Amygdala (tissue), 56 donors: ENCODE measurements at regions not wholly inside any gene's neighbourhood (a gene's known extent, or its start where the extent isn't known, plus 50 kb on each side); places are given as distances from the start of the nearest gene placed in this dataset.
"Not testable (repeated sequence)": the region's sequence is repeated elsewhere in the genome, so short reads cannot be mapped to it uniquely, and the experiment has no call there.

Experiments used
- DNase-seq, 56 donors: peaks; one replicate each; lab custom pipeline; 2025; lab: John Stamatoyannopoulos, UW

GRCh38 chr17:30594953-30595371 is 117.8 kb downstream of the GOSR1 start:
- not testable (repeated sequence) for DNase-seq

DNA sequence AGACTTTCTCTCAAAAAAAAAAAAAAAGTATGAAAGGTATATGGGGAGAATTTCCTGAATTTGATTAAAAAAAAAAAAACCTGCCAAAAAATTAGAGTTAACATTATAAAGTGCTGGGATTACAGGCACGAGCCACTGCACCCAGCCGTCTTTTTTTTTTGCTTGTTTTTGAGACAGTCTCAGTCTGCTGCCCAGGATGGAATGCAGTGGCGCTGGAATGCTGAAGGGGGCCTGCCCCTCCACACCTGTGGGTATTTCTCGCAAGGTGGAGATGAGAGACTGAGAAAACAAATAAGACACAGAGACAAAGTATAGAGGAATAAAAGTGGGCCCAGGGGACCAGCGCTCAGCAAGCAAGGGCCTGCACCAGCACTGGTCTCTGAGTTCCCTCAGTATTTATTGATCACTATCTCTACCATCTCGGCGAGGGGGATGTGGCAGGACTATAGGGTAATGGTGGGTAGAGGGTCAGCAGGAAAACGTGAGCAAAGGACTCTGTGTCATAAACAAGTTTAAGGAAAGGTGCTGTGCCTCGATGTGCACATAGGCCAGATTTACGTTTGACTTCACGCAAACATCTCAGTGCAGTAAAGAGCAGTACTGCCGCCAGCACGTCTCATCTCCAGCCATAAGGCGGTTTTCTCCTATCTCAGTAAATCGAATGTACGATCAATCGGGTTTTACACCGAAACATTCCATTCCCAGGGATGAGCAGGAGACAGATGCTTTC is 117.2 kb downstream of the GOSR1 start:
- DNase-seq: no peak

DNA sequence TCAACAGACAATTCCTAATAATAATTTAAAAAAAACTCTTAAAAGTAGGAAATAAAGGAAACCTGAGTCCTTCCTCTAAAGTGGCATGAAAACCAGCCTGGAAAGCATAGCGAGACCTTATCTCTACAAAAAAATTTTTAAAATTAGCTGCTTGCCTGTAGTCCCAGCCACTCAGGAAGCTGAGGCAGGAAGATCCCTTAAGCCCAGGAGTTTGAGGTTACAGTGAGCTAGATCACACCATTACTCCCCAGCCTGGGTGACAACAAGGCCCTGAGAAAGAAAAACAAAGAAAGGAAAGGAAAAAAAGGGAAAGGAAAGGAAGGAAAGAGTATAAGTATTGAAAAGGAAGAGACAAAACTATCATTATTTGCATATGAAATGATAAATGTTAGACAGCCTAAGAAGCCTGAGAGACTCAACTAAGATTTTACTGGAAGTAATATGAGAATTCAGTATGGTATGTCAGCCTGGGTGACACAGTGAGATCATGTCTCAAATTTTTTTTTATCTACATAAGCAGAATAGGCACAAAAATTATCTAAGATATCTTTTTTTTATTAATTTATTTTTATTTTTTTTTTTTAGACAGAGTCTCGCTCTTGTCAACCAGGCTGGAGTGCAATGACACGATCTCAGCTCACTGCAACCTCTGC is 113.0 kb downstream of the GOSR1 start:
- no peak for DNase-seq

DNA sequence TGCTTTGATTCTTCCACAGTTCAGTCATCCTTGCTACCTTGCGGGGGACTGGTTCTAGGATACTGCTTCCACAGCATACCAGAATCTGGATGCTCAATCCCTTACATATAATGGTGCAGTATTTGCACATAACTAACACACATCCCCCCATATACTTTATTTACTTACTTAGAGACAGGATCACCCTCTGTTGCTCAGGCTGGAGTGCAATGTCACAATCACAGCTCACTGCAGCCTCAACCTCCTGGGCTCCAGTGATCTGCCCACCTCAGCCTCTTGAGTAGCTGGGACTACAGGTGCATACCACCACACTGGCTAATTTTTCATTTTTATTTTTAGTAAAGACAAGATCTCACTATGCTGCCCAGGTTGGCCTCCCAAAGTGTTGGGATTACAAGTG is 112.2 kb downstream of the GOSR1 start:
- no peak for DNase-seq

DNA sequence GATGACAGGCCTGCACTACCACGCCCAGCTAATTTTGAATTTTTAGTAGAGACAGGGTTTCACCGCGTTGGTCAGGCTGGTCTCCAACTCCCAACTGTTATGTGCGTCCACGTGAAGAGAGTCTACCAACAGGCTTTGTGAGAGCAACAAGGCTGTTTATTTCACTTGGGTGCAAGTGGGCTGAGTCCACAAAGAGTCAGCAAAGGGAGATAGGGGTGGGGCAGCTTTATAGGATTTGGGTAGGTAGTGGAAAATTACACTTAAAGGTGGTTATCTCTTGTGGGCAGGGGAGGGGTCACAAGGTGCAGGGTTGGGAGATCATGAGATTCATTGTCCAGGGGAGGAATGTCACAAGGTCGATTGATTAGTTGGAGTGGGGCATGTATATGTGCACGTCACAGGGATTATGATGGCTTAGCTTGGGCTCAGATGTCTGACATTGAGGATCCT is 111.6 kb downstream of the GOSR1 start:
- no peak for DNase-seq

DNA sequence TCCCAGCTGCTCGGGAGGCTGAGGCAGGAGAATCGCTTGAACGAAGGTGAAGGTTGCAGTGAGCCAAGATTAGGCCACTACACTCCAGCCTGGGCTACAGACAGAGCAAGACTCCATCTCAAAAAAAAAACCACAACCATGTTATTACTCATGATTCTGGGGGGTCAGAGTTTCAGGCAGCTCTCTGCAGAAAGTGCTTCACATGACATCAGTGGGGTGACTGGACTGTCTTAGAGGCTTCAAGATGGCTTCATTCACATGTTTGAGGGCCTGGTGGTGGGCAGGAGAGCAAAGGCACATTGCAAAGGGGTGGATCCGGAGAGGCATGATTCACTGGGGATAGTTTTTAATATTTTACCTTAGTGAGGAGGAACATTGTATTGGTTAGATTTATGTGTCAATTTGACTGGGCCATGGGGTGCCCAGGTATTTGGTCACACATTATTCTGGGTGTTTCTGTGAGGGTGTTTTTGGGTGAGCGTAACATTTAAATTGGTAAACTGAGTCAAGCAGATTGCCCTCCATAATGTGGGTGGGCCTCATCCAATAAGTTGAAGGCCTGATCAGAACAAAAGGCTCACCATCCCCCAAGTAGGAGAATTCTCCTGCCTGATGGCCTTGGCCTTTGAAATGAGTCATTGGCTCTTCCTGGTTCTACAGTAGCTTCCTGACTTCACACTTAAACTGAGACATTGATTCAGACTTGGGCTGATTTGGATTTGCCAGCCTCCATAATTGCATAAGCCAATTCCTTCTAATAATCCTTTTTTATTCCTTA is 109.8 kb downstream of the GOSR1 start:
- DNase-seq: no peak

GRCh38 chr17:30584810-30585209 is 107.6 kb downstream of the GOSR1 start:
- no peak for DNase-seq

DNA sequence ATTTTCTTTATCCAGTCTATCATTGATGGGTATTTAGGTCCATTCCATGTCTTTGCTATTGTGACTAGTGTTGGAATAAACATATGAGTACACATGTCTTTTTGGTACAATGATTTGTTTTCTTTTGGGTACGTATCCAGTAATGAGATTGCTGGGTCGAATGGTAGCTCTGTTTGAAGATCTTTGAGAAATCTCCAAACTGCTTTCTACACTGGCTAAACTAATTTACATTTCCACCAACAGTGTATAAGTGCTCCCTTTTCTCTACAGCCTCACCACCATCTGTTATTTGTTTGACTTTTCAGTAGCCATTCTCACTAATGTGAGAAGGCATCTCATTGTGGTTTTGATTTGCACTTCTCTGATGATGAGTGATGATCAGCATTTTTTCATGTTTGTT is 103.7 kb downstream of the GOSR1 start:
- no peak for DNase-seq

- no peak for DNase-seq
These were observed 102.6 kb downstream of the GOSR1 start for GRCh38 chr17:30579610-30580315.

- not testable (repeated sequence) for DNase-seq
These were observed 101.0 kb downstream of the GOSR1 start for GRCh38 chr17:30578015-30578717.
